HG02759 (cell line): ENCODE measurements at regions not wholly inside any gene's neighbourhood (a gene's known extent, or its start where the extent isn't known, plus 50 kb on each side); places are given as distances from the start of the nearest gene placed in this dataset.
"Not testable (repeated sequence)": the region's sequence is repeated elsewhere in the genome, so short reads cannot be mapped to it uniquely, and the experiment has no call there.

ENCODE experiments used
- ATAC-seq: cut with Tn5 transposase; IDR thresholded peaks from one replicate; pipeline ENCODE4 v1.9.1; 2021; ENCODE audit warnings: mild to moderate bottlenecking, moderate library complexity; ENCODE audit not compliant: unreplicated experiment

- no peak for ATAC-seq
Measured at GRCh38 chr5:82517544-82518075, 239.5 kb upstream of the RPS23 start.

GRCh38 chr5:82513738-82514137 is 235.6 kb upstream of the RPS23 start:
- ATAC-seq: no peak

GRCh38 chr5:82512025-82512424 is 233.9 kb upstream of the RPS23 start:
- peak; percentile 79 for ATAC-seq

GRCh38 chr5:82511134-82511533 is 233.0 kb upstream of the RPS23 start:
- no peak for ATAC-seq

- no peak for ATAC-seq
Measured at GRCh38 chr5:82509762-82510161, 231.6 kb upstream of the RPS23 start.

- ATAC-seq: not testable (repeated sequence)
Measured at GRCh38 chr5:82506390-82506789, 228.2 kb upstream of the RPS23 start.

GRCh38 chr5:82499725-82500244 is 221.6 kb upstream of the RPS23 start:
- ATAC-seq: no peak

GRCh38 chr5:82497242-82497641 is 219.1 kb upstream of the RPS23 start:
- no peak for ATAC-seq

GRCh38 chr5:82494942-82495341 is 216.8 kb upstream of the RPS23 start:
- ATAC-seq: no peak

- ATAC-seq: no peak
Measured at GRCh38 chr5:82493221-82493620, 215.1 kb upstream of the RPS23 start.

GRCh38 chr5:82491397-82491796 is 213.2 kb upstream of the RPS23 start:
- no peak for ATAC-seq

- no peak for ATAC-seq
Measured at GRCh38 chr5:82489683-82490082, 211.5 kb upstream of the RPS23 start.

GRCh38 chr5:82487131-82487530 is 209.0 kb upstream of the RPS23 start:
- no peak for ATAC-seq

GRCh38 chr5:82480331-82480730 is 202.2 kb upstream of the RPS23 start:
- ATAC-seq: no peak

GRCh38 chr5:82476155-82476554 is 198.0 kb upstream of the RPS23 start:
- ATAC-seq: no peak

GRCh38 chr5:82473262-82473661 is 195.1 kb upstream of the RPS23 start:
- ATAC-seq: no peak

GRCh38 chr5:82470185-82470994 is 192.2 kb upstream of the RPS23 start:
- no peak for ATAC-seq

- ATAC-seq: no peak
Measured at GRCh38 chr5:82466986-82467561, 188.9 kb upstream of the RPS23 start.

- no peak for ATAC-seq
Measured at GRCh38 chr5:82465235-82465634, 187.1 kb upstream of the RPS23 start.

GRCh38 chr5:82459626-82460025 is 181.5 kb upstream of the RPS23 start:
- no peak for ATAC-seq

GRCh38 chr5:82455317-82455716 is 177.2 kb upstream of the RPS23 start:
- ATAC-seq: not testable (repeated sequence)

GRCh38 chr5:82448374-82448773 is 170.2 kb upstream of the RPS23 start:
- ATAC-seq: no peak
